HEK293 (cell line): ENCODE measurements at regions not wholly inside any gene's neighbourhood (a gene's known extent, or its start where the extent isn't known, plus 50 kb on each side); places are given as distances from the start of the nearest gene placed in this dataset.

ENCODE experiments used
- CTCF ChIA-PET: fragments of 350-600 bp; formaldehyde crosslinking; extraction: SDS; loops from one replicate; lab custom pipeline; 2021; ENCODE audit warnings: antibody characterized with exemption; lab: Yijun Ruan, JAX
- POLR2A ChIA-PET: fragments of 300-600 bp; formaldehyde crosslinking; extraction: SDS; loops from one replicate; lab custom pipeline; 2020; ENCODE audit warnings: antibody characterized with exemption, inconsistent platforms; lab: Yijun Ruan, JAX
- H3K27ac ChIP-seq: fragments of 200-500 bp; sonication (Bioruptor generic); 2 replicates; pipeline ENCODE4 v1.5.1; 2014; ENCODE audit warnings: low read depth, low read length, control low read depth, inconsistent platforms; ENCODE audit errors: extremely low read depth
- H3K36me3 ChIP-seq, 2 experiments: fragments of 200-500 bp in 1 of 2; sonication (Bioruptor generic) in 1 of 2; 1 replicate in 1 of 2; 2 replicates in 1 of 2; pipeline ENCODE4 v1.5.1; 2014 to 2017; ENCODE audit warnings: inconsistent platforms in 2 of 2, low read length in 2 of 2; ENCODE audit not compliant: control insufficient read depth in 2 of 2, insufficient read depth in 1 of 2
- H3K4me1 ChIP-seq: fragments of 200-500 bp; sonication (Bioruptor generic); 2 replicates; pipeline ENCODE4 v1.5.1; 2014; ENCODE audit warnings: mild to moderate bottlenecking, low read length, inconsistent platforms; ENCODE audit not compliant: control insufficient read depth, insufficient read depth
- H3K4me3 ChIP-seq: 2 replicates; pipeline ENCODE4 v1.5.1; 2011; ENCODE audit warnings: low read depth, mild to moderate bottlenecking, control low read depth, low read length, moderate library complexity
- H3K9me3 ChIP-seq: fragments of 200-500 bp; sonication (Bioruptor generic); 2 replicates; pipeline ENCODE4 v1.5.1; 2014; ENCODE audit warnings: low read depth, low read length, inconsistent platforms; ENCODE audit not compliant: control insufficient read depth, insufficient read depth
- HOXA7 ChIP-seq: sonication (generic); formaldehyde crosslinking; IDR thresholded peaks from 2 replicates; pipeline ENCODE4 v1.8.1; 2022; ENCODE audit warnings: missing genetic modification reagents, borderline replicate concordance
- KLF1 ChIP-seq: fragments of 450-650 bp; formaldehyde crosslinking; IDR thresholded peaks from 2 replicates; pipeline ENCODE4 v1.5.1; 2016; ENCODE audit warnings: missing biosample characterization, missing genetic modification characterization
- MEIS1 ChIP-seq: sonication (generic); formaldehyde crosslinking; IDR thresholded peaks from 2 replicates; pipeline ENCODE4 v1.8.1; 2022; ENCODE audit warnings: missing genetic modification reagents, mild to moderate bottlenecking, borderline replicate concordance
- SP3 ChIP-seq: fragments of 450-650 bp; formaldehyde crosslinking; IDR thresholded peaks from 2 replicates; pipeline ENCODE4 v1.5.1; 2016; ENCODE audit warnings: missing biosample characterization, missing genetic modification characterization
- YY1 ChIP-seq: fragments of 450-650 bp; formaldehyde crosslinking; IDR thresholded peaks from 2 replicates; pipeline ENCODE4 v1.5.1; 2018; ENCODE audit warnings: missing biosample characterization, missing genetic modification characterization
- ZNF169 ChIP-seq: fragments of 450-650 bp; formaldehyde crosslinking; IDR thresholded peaks from 2 replicates; pipeline ENCODE4 v1.5.1; 2016; ENCODE audit warnings: missing biosample characterization, missing genetic modification characterization
- ZNF292 ChIP-seq: fragments of 450-650 bp; formaldehyde crosslinking; IDR thresholded peaks from 2 replicates; pipeline ENCODE4 v1.5.1; 2016; ENCODE audit warnings: low read depth, missing biosample characterization, missing genetic modification characterization, borderline replicate concordance
- ZNF311 ChIP-seq: fragments of 450-650 bp; formaldehyde crosslinking; IDR thresholded peaks from 2 replicates; pipeline ENCODE4 v1.5.1; 2017; ENCODE audit warnings: missing biosample characterization, missing genetic modification characterization, borderline replicate concordance
- ZNF324 ChIP-seq: fragments of 450-650 bp; formaldehyde crosslinking; IDR thresholded peaks from 2 replicates; pipeline ENCODE4 v1.5.1; 2016; ENCODE audit warnings: missing biosample characterization, missing genetic modification characterization
- ZNF341 ChIP-seq: fragments of 450-650 bp; formaldehyde crosslinking; IDR thresholded peaks from 2 replicates; pipeline ENCODE4; 2016; ENCODE audit warnings: low read depth, missing biosample characterization, missing genetic modification characterization
- ZNF529 ChIP-seq: fragments of 450-650 bp; formaldehyde crosslinking; IDR thresholded peaks from 2 replicates; pipeline ENCODE4 v1.5.1; 2017; ENCODE audit warnings: missing genetic modification characterization, missing biosample characterization; ENCODE audit not compliant: insufficient replicate concordance
- ZNF560 ChIP-seq: fragments of 450-650 bp; formaldehyde crosslinking; IDR thresholded peaks from 2 replicates; pipeline ENCODE4 v1.5.1; 2017; ENCODE audit warnings: missing biosample characterization, missing genetic modification characterization, borderline replicate concordance
- ZNF654 ChIP-seq: fragments of 450-650 bp; formaldehyde crosslinking; IDR thresholded peaks from 2 replicates; pipeline ENCODE4 v1.5.1; 2016; ENCODE audit warnings: low read depth, missing biosample characterization, missing genetic modification characterization
- ZNF707 ChIP-seq: fragments of 450-650 bp; formaldehyde crosslinking; IDR thresholded peaks from 2 replicates; pipeline ENCODE4 v1.5.1; 2016; ENCODE audit warnings: missing biosample characterization, missing genetic modification characterization
- ZNF76 ChIP-seq: fragments of 450-650 bp; formaldehyde crosslinking; IDR thresholded peaks from 2 replicates; pipeline ENCODE4; 2016; ENCODE audit warnings: low read depth, missing biosample characterization, missing genetic modification characterization, borderline replicate concordance
- ZNF777 ChIP-seq: fragments of 450-650 bp; formaldehyde crosslinking; IDR thresholded peaks from 2 replicates; pipeline ENCODE4 v1.5.1; 2017; ENCODE audit warnings: missing biosample characterization, missing genetic modification characterization, borderline replicate concordance
- ZSCAN16 ChIP-seq: fragments of 450-650 bp; formaldehyde crosslinking; IDR thresholded peaks from 2 replicates; pipeline ENCODE4 v1.5.1; 2016; ENCODE audit warnings: missing biosample characterization, missing genetic modification characterization
- TF ChIP-seq, protein P1 (sequence below): fragments of 450-650 bp; formaldehyde crosslinking; IDR thresholded peaks from 2 replicates; pipeline ENCODE4 v1.5.1; 2016; ENCODE audit warnings: missing biosample characterization, missing genetic modification characterization

DNA sequence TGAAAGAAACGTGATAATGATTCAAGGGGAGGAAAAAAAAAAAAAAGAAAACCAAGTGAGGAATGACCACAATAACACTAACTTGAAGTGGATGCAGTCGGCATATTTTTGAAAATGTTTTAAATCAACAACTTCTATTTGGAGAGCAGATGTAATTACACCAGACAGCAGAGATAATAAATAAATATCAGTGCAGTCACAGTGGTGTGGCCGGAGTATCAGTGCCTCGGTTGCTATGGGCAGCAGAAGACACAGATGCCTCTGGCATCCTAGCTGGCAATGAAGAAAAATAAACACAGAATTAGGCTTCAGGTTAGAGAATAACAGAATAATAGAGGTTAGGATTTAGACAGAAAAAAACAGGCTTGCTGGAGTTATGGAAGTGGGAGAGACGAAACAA, 888.3 kb downstream of the LTN1 start:
- Histone ChIP-seq H3K4me3 (no peak overlapping the region), H3K4me1 (no peaks in the 10 kb centered on the region), H3K27ac (no peak overlapping the region), H3K36me3 (no peaks in the 10 kb centered on the region), H3K9me3 (no peaks in the 10 kb centered on the region; the same call in 1 of the 2 replicates)
- ChIA-PET CTCF (no interaction called here), POLR2A (no interaction called here)
- TF ChIP-seq ZNF169 (tag by site-specific recombination) (no peak), SP3 (tag by site-specific recombination) (no peak)

DNA sequence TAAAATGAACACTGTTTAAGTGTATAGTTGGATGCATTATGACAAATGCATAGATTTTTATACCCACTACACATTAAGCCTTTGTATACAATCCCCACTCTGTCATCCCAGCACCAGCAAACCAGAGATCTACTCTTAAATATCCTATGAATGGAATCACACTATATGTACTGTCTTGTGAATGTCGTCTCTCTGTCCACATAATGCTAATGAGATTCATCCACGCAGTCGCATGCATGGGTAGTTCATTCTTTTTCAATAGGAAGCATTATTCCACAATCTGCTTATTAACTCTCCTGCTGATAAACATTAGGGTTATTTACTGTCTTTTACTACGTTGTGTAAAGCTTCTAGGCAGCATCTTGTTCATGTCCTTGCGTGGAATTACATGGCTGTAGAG, 892.3 kb downstream of the LTN1 start:
- Histone ChIP-seq H3K4me3 (no peak overlapping the region), H3K4me1 (no peaks in the 10 kb centered on the region), H3K9me3 (no peaks in the 10 kb centered on the region; the same call in 1 of the 2 replicates), H3K36me3 (no peaks in the 10 kb centered on the region), H3K27ac (no peak overlapping the region)
- ChIA-PET POLR2A (no interaction called here), CTCF (no interaction called here)
- TF ChIP-seq ZNF76, result no peak
- TF ChIP-seq ZNF654 (tag by site-specific recombination), result no peak
- no peak for TF ChIP-seq ZNF341
- no peak for TF ChIP-seq ZNF311 (tag by site-specific recombination)
- no peak for TF ChIP-seq ZNF560 (tag by site-specific recombination)
- TF ChIP-seq HOXA7 (CRISPR knock-in tag), result no peak
- TF ChIP-seq KLF1 (tag by site-specific recombination), result no peak
- TF ChIP-seq, protein P1, sequence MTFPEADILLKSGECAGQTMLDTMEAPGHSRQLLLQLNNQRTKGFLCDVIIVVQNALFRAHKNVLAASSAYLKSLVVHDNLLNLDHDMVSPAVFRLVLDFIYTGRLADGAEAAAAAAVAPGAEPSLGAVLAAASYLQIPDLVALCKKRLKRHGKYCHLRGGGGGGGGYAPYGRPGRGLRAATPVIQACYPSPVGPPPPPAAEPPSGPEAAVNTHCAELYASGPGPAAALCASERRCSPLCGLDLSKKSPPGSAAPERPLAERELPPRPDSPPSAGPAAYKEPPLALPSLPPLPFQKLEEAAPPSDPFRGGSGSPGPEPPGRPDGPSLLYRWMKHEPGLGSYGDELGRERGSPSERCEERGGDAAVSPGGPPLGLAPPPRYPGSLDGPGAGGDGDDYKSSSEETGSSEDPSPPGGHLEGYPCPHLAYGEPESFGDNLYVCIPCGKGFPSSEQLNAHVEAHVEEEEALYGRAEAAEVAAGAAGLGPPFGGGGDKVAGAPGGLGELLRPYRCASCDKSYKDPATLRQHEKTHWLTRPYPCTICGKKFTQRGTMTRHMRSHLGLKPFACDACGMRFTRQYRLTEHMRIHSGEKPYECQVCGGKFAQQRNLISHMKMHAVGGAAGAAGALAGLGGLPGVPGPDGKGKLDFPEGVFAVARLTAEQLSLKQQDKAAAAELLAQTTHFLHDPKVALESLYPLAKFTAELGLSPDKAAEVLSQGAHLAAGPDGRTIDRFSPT (tag by site-specific recombination), result no peak
- no peak for TF ChIP-seq ZNF777 (tag by site-specific recombination)
- TF ChIP-seq ZNF324 (tag by site-specific recombination), result no peak
- no peak for TF ChIP-seq ZNF529 (tag by site-specific recombination)

DNA sequence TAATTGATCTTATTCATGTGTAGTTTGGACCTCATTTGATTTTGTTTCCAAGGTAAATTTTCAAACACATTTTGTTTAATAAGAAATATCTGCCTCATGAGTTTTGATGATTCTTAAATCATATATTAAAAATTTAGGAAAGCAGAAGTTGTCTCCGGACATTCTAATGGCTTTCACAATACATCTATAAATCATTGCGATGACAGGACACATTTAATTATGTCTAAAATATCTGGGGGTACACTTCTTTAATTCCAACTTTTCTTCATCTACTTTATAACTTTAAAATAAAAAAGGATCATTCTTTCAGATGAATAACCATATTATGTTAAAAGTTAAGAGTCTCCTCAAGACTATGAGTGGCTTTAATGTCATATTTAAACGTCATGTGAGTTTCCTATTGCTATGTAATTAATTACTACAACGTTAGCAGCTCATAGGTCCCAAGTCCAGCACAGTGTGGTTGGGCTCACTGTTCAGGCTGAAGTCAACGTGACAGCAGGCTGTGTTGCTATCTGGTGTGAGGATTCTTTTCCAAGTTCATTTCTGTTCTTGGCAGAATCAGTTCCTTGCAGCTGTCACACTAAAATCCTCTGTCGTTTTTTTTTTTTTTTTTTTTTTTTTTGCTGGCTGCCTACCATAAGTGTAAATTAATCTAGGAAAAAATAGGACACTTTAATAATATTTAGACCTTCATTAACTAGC, 893.5 kb downstream of the LTN1 start:
- no peak overlapping the region for H3K27ac ChIP-seq
- no peak for TF ChIP-seq ZNF707
- no peaks in the 10 kb centered on the region; the same call in 1 of the 2 replicates for H3K9me3 ChIP-seq
- ChIA-PET CTCF (no interaction called here), POLR2A (interaction anchor here (0.6 kb wide), 1 partner anchor 286 kb away, joined by 5 read pairs; no protein-coding TSS in a partner anchor)
- no peaks in the 10 kb centered on the region for H3K4me1 ChIP-seq
- no peaks in the 10 kb centered on the region for H3K36me3 ChIP-seq
- H3K4me3 ChIP-seq, result no peak overlapping the region

DNA sequence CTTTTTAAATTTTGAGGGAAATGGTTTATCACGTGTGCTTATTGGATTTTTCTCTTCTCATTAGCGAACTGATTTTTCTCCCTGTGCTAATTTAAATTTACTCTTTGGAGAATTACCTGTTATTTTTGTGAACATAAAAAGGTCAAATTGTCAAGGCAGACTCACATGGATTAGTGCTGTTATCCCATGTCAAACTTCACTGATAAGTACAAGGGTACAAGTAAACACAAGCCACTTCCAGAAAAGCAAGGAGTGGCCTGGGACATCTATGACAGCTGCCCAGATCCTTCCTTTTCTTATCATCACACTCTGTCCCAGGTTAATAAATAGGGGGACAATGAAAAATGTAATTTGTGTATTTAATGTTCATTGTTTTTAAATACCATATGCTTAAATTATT, 901.2 kb downstream of the LTN1 start:
- H3K36me3 ChIP-seq, result no peaks in the 10 kb centered on the region
- H3K4me3 ChIP-seq, result no peak overlapping the region
- no peak for TF ChIP-seq MEIS1 (CRISPR knock-in tag)
- TF ChIP-seq ZNF292 (tag by site-specific recombination), result no peak
- no peak for TF ChIP-seq ZSCAN16
- TF ChIP-seq YY1 (tag by site-specific recombination), result no peak
- no peak overlapping the region for H3K27ac ChIP-seq
- H3K9me3 ChIP-seq, result no peaks in the 10 kb centered on the region
- CTCF ChIA-PET, result no interaction called here
- no peaks in the 10 kb centered on the region for H3K4me1 ChIP-seq
- POLR2A ChIA-PET, result no interaction called here
